Neural progenitor cell (in vitro differentiated cells): ENCODE measurements at regions not wholly inside any gene's neighbourhood (a gene's known extent, or its start where the extent isn't known, plus 50 kb on each side); places are given as distances from the start of the nearest gene placed in this dataset.

Experiments used
- CTCF ChIP-seq: fragments of 200-600 bp; sonication (generic); IDR thresholded peaks from 2 replicates; pipeline ENCODE4 v1.5.1; 2017; ENCODE audit warnings: antibody characterized with exemption, mild to moderate bottlenecking
- EZH2 ChIP-seq: fragments of 200-600 bp; sonication (generic); IDR thresholded peaks from 2 replicates; pipeline ENCODE4 v1.6.1; 2017; ENCODE audit warnings: antibody characterized with exemption, mild to moderate bottlenecking, moderate library complexity
- EZH2phosphoT487 ChIP-seq: fragments of 200-600 bp; sonication (generic); IDR thresholded peaks from 2 replicates; pipeline ENCODE4 v1.6.1; 2017; ENCODE audit warnings: antibody characterized with exemption

GRCh38 chr9:81833563-81834345, 94.5 kb upstream of the SPATA31D4 start:
- TF ChIP-seq EZH2: no peak
- no peak for TF ChIP-seq CTCF
- TF ChIP-seq EZH2phosphoT487: no peak
